Lower leg skin (tissue), 3 donors: ENCODE measurements at regions not wholly inside any gene's neighbourhood (a gene's known extent, or its start where the extent isn't known, plus 50 kb on each side); places are given as distances from the start of the nearest gene placed in this dataset.

ENCODE experiments used
- CTCF ChIP-seq, 3 donors: fragments of 450-650 bp; IDR thresholded peaks; one replicate each; pipeline ENCODE4 v1.5.1; 2016; ENCODE audit warnings: antibody characterized with exemption in 3 of 3, mild to moderate bottlenecking in 3 of 3, moderate library complexity in 2 of 3
- POLR2A ChIP-seq, 2 donors: fragments of 450-650 bp; IDR thresholded peaks; one replicate each; pipeline ENCODE4 v1.6.1; 2016 to 2017; ENCODE audit warnings: antibody characterized with exemption in 2 of 2, mild to moderate bottlenecking in 1 of 2, moderate library complexity in 1 of 2

- no peak for TF ChIP-seq CTCF (IDR thresholded peaks at IDR 0.05)
- TF ChIP-seq POLR2A (IDR thresholded peaks at IDR 0.05), result no peak
Observed at GRCh38 chr11:114889594-114890011, 211.3 kb downstream of the NXPE2 start.
